Fibroblast of villous mesenchyme (primary cell): ENCODE measurements at regions not wholly inside any gene's neighbourhood (a gene's known extent, or its start where the extent isn't known, plus 50 kb on each side); places are given as distances from the start of the nearest gene placed in this dataset.

ENCODE experiments used
- DNase-seq: peaks from one replicate; pipeline ENCODE4 v3.0.0-alpha.2; 2010; ENCODE audit warnings: low read depth
- H3K4me3 ChIP-seq: 2 replicates; pipeline ENCODE4 v1.5.1; 2011; ENCODE audit warnings: low read depth, mild to moderate bottlenecking, low read length
- CTCF ChIP-seq: IDR thresholded peaks from 2 replicates; pipeline ENCODE4 v1.5.1; 2012; ENCODE audit warnings: low read depth, mild to moderate bottlenecking, low read length; ENCODE audit not compliant: insufficient read depth

GRCh38 chr5:4383518-4384198 lies 756.5 kb upstream of the ADAMTS16 start:
- no peak for DNase-seq
- no peak overlapping the region for H3K4me3 ChIP-seq
- TF ChIP-seq CTCF, result no peak

- DNase-seq, result no peak
- H3K4me3 ChIP-seq, result no peak overlapping the region
- TF ChIP-seq CTCF, result no peak
These were observed 755.5 kb upstream of the ADAMTS16 start for GRCh38 chr5:4384649-4385048.

GRCh38 chr5:4386152-4386551 lies 754.0 kb upstream of the ADAMTS16 start:
- TF ChIP-seq CTCF, result no peak
- H3K4me3 ChIP-seq, result no peak overlapping the region
- no peak for DNase-seq

- DNase-seq, result no peak
- H3K4me3 ChIP-seq, result no peak overlapping the region
- TF ChIP-seq CTCF, result no peak
These were observed 752.8 kb upstream of the ADAMTS16 start for GRCh38 chr5:4387290-4387689.

- H3K4me3 ChIP-seq, result no peak overlapping the region
- no peak for DNase-seq
- no peak for TF ChIP-seq CTCF
These were observed 744.4 kb upstream of the ADAMTS16 start for GRCh38 chr5:4395752-4396151.

- TF ChIP-seq CTCF, result no peak
- DNase-seq, result no peak
These were observed 734.4 kb upstream of the ADAMTS16 start for GRCh38 chr5:4405614-4406219.

GRCh38 chr5:4410151-4410550 lies 730.0 kb upstream of the ADAMTS16 start:
- no peak overlapping the region for H3K4me3 ChIP-seq
- DNase-seq, result no peak
- TF ChIP-seq CTCF, result no peak

More at GRCh38 chr5:4405614-4406219, 734.4 kb upstream of the ADAMTS16 start:
- H3K4me3 ChIP-seq, result no peak overlapping the region
